Activated CD8-positive, alpha-beta memory T cell treated with anti-CD3 and anti-CD28 coated beads for 36 hours (primary cell): ENCODE measurements at regions not wholly inside any gene's neighbourhood (a gene's known extent, or its start where the extent isn't known, plus 50 kb on each side); places are given as distances from the start of the nearest gene placed in this dataset.
"Not testable (repeated sequence)": the region's sequence is repeated elsewhere in the genome, so short reads cannot be mapped to it uniquely, and the experiment has no call there.

Source experiments
- CTCF ChIA-PET: fragments of 350-600 bp; sonication (Branson Sonifier 250); formaldehyde crosslinking; loops from one replicate; lab custom pipeline; 2021; ENCODE audit warnings: antibody characterized with exemption; lab: Charles Lee
- POLR2A ChIA-PET: fragments of 350-600 bp; sonication (Branson Sonifier 250); formaldehyde crosslinking; loops from one replicate; lab custom pipeline; 2021; ENCODE audit warnings: antibody characterized with exemption; lab: Charles Lee

- ChIA-PET POLR2A (no interaction called here), CTCF (no interaction called here)
Measured at GRCh38 chr5:42309865-42310264, 113.4 kb upstream of the GHR start.

- POLR2A ChIA-PET, result no interaction called here
- CTCF ChIA-PET, result no interaction called here
Measured at GRCh38 chr5:42315214-42315613, 108.0 kb upstream of the GHR start.

GRCh38 chr5:42317575-42317974 lies 105.7 kb upstream of the GHR start:
- POLR2A ChIA-PET, result no interaction called here

GRCh38 chr5:42319546-42319945 lies 103.7 kb upstream of the GHR start:
- POLR2A ChIA-PET, CTCF ChIA-PET: not testable (repeated sequence)

More at GRCh38 chr5:42317575-42317974, 105.7 kb upstream of the GHR start:
- CTCF ChIA-PET, result no interaction called here

GRCh38 chr5:42321785-42322184 lies 101.5 kb upstream of the GHR start:
- POLR2A ChIA-PET, result no interaction called here
- CTCF ChIA-PET, result no interaction called here

GRCh38 chr5:42337143-42337542 lies 86.1 kb upstream of the GHR start:
- ChIA-PET POLR2A (no interaction called here), CTCF (no interaction called here)

- POLR2A ChIA-PET, result no interaction called here
- CTCF ChIA-PET, result no interaction called here
Measured at GRCh38 chr5:42337607-42338006, 85.6 kb upstream of the GHR start.

GRCh38 chr5:42338136-42338535 lies 85.1 kb upstream of the GHR start:
- POLR2A ChIA-PET, result no interaction called here
- CTCF ChIA-PET, result no interaction called here

- POLR2A ChIA-PET, result no interaction called here
- CTCF ChIA-PET, result no interaction called here
Measured at GRCh38 chr5:42349163-42349562, 74.1 kb upstream of the GHR start.

- POLR2A ChIA-PET, result no interaction called here
Measured at GRCh38 chr5:42351956-42352355, 71.3 kb upstream of the GHR start.

GRCh38 chr5:42360056-42360455 lies 63.2 kb upstream of the GHR start:
- POLR2A ChIA-PET, result no interaction called here
- CTCF ChIA-PET, result no interaction called here

More at GRCh38 chr5:42351956-42352355, 71.3 kb upstream of the GHR start:
- CTCF ChIA-PET, result no interaction called here

- POLR2A ChIA-PET, result no interaction called here
Measured at GRCh38 chr5:42360616-42361314, 62.5 kb upstream of the GHR start.

GRCh38 chr5:42361315-42361688 lies 61.9 kb upstream of the GHR start:
- CTCF ChIA-PET, result no interaction called here
- POLR2A ChIA-PET, result no interaction called here

More at GRCh38 chr5:42360616-42361314, 62.5 kb upstream of the GHR start:
- CTCF ChIA-PET, result no interaction called here

GRCh38 chr5:42366051-42366450 lies 57.2 kb upstream of the GHR start:
- POLR2A ChIA-PET, result no interaction called here

More at GRCh38 chr5:42366051-42366450, 57.2 kb upstream of the GHR start:
- CTCF ChIA-PET, result no interaction called here
